H1 (cell line): ENCODE measurements at regions not wholly inside any gene's neighbourhood (a gene's known extent, or its start where the extent isn't known, plus 50 kb on each side); places are given as distances from the start of the nearest gene placed in this dataset.

Experiments
- MAFK ChIP-seq: IDR thresholded peaks from 2 replicates; pipeline ENCODE4 v1.6.1; 2012; ENCODE audit warnings: low read depth, mild to moderate bottlenecking, improper control_type of control experiment, low read length
- NRF1 ChIP-seq: IDR thresholded peaks from 2 replicates; pipeline ENCODE4 v1.6.1; 2011; ENCODE audit warnings: mild to moderate bottlenecking, low read depth, low read length, improper control_type of control experiment
- TEAD4 ChIP-seq: IDR thresholded peaks from 2 replicates; pipeline ENCODE4 v1.6.1; 2012; ENCODE audit warnings: low read depth, low read length, inconsistent platforms, mixed read lengths

- TF ChIP-seq TEAD4, result no peak
- no peak for TF ChIP-seq NRF1
- no peak for TF ChIP-seq MAFK
Measured at GRCh38 chr3:65158023-65158422, 470.2 kb upstream of the ADAMTS9 start (continued).
